ENCODE measurements at regions not wholly inside any gene's neighbourhood (a gene's known extent, or its start where the extent isn't known, plus 50 kb on each side); places are given as distances from the start of the nearest gene placed in this dataset.

DNA sequence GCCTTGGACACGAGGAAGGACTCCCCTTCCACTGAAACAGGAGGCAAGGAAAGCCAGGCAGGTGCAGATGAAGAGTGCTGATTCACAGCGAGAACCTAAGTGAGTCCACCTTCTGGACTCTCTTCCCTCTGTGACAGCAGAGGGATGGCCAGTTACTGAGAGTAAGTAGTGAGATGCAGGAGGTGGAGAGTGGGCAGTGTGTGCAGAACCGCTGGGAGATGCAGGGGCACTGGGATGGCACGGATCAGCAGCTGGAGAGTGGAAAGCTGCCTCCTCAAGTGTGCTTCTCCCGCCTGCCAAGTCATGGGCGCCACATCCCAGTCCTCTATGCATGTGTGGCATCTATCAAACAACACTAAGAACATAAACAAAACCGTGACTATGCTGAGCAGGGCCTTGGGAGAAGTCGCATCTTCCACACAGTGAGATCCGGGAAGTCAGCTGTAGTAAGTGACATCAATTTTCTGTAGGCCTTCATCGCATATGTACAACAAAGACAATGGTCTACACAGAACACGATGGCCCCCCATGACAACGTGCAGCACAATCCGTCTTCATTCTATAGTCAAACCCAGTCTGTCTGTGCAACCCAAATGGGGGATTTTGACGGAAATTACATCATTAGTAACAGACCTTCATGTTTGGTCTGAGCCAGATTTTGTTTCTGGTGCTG is 217.4 kb upstream of the KLF14 start:
- TF ChIP-seq, protein P1, sequence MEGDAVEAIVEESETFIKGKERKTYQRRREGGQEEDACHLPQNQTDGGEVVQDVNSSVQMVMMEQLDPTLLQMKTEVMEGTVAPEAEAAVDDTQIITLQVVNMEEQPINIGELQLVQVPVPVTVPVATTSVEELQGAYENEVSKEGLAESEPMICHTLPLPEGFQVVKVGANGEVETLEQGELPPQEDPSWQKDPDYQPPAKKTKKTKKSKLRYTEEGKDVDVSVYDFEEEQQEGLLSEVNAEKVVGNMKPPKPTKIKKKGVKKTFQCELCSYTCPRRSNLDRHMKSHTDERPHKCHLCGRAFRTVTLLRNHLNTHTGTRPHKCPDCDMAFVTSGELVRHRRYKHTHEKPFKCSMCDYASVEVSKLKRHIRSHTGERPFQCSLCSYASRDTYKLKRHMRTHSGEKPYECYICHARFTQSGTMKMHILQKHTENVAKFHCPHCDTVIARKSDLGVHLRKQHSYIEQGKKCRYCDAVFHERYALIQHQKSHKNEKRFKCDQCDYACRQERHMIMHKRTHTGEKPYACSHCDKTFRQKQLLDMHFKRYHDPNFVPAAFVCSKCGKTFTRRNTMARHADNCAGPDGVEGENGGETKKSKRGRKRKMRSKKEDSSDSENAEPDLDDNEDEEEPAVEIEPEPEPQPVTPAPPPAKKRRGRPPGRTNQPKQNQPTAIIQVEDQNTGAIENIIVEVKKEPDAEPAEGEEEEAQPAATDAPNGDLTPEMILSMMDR (IDR thresholded peaks at IDR 0.05): no peak
- no peak for TF ChIP-seq POLR2A (IDR thresholded peaks at IDR 0.05; ENCODE audit: low read depth)

Data from esophagus muscularis mucosa (tissue), 3 donors.